Prostate gland (tissue), 2 donors: ENCODE measurements at regions not wholly inside any gene's neighbourhood (a gene's known extent, or its start where the extent isn't known, plus 50 kb on each side); places are given as distances from the start of the nearest gene placed in this dataset.

Experiments used
- CTCF ChIP-seq, 4 experiments: fragments of 200-600 bp in 2 of 4; fragments of 450-650 bp in 2 of 4; sonication (generic) in 2 of 4; IDR thresholded peaks; 1 replicate in 3 of 4; 2 replicates in 1 of 4; pipeline ENCODE4 v1.5.1; 2016 to 2019; ENCODE audit warnings: antibody characterized with exemption in 4 of 4, mild to moderate bottlenecking in 2 of 4, moderate library complexity in 2 of 4
- POLR2A ChIP-seq: fragments of 450-650 bp; IDR thresholded peaks from one replicate; pipeline ENCODE4 v1.6.1; 2016; ENCODE audit warnings: antibody characterized with exemption, mild to moderate bottlenecking

DNA sequence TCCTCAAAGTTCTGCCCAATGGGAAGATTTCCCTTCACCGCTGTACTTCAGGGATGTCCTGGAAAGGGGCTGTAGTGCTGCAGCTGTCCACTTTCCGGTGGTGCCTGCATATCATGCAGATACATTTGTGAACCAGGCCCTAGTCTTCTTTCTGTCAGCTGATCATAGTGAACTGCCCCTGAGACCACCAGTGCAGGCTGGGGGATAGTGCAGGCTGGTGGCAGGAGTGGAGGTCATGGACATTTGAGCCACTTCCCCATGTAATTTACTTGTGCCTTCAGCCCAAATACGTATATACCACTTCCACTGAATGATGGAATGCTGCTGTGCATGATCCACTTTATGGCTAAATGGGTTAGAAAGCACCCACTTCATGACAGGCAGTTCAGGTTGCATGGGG, 120.0 kb downstream of the ZNF280B start:
- no peak for TF ChIP-seq CTCF (IDR thresholded peaks at IDR 0.05)
- no peak for TF ChIP-seq POLR2A
